CD4-positive, alpha-beta memory T cell (primary cell): ENCODE measurements at regions not wholly inside any gene's neighbourhood (a gene's known extent, or its start where the extent isn't known, plus 50 kb on each side); places are given as distances from the start of the nearest gene placed in this dataset.

Source experiments
- CTCF ChIA-PET: fragments of 350-600 bp; sonication (Branson Sonifier 250); formaldehyde crosslinking; loops from one replicate; lab custom pipeline; 2021; ENCODE audit warnings: inconsistent platforms; ENCODE audit not compliant: partially characterized antibody; lab: Charles Lee
- POLR2A ChIA-PET: fragments of 350-600 bp; sonication (Branson Sonifier 250); formaldehyde crosslinking; loops from one replicate; lab custom pipeline; 2021; ENCODE audit not compliant: partially characterized antibody; lab: Charles Lee
- DNase-seq, 5 donors: peaks; one replicate each; pipeline versions ENCODE4 v3.0.0 to v3.0.0-alpha.2; 2020 to 2022; ENCODE audit warnings: mixed read lengths in 1 of 5
- H3K27ac ChIP-seq: one replicate; pipeline ENCODE4 v1.7.0; 2013; ENCODE audit warnings: low read depth, low read length
- H3K27me3 ChIP-seq: 2 replicates; pipeline ENCODE4 v1.7.0; 2013; ENCODE audit warnings: mild to moderate bottlenecking, low read length, moderate library complexity; ENCODE audit not compliant: insufficient read depth
- H3K36me3 ChIP-seq: 2 replicates; pipeline ENCODE4 v1.7.0; 2013; ENCODE audit warnings: mild to moderate bottlenecking, low read length, moderate library complexity; ENCODE audit not compliant: insufficient read depth
- H3K4me1 ChIP-seq: 2 replicates; pipeline ENCODE4 v1.7.0; 2013; ENCODE audit warnings: mild to moderate bottlenecking, low read length, moderate library complexity; ENCODE audit not compliant: insufficient read depth
- H3K4me3 ChIP-seq, 2 donors: one replicate each; pipeline ENCODE4 v1.7.0; 2013; ENCODE audit warnings: low read length in 2 of 2, mild to moderate bottlenecking in 1 of 2
- H3K9me3 ChIP-seq, 2 donors: one replicate each; pipeline ENCODE4 v1.7.0; 2013; ENCODE audit warnings: low read length in 2 of 2, control low read depth in 1 of 2; ENCODE audit not compliant: control insufficient read depth in 1 of 2
- H3K27ac Mint-ChIP-seq, 7 donors: one replicate each; pipeline ENCODE4 v1.8.0; 2020 to 2021; ENCODE audit warnings: mixed read lengths in 7 of 7, mild to moderate bottlenecking in 6 of 7, inconsistent platforms in 3 of 7, moderate library complexity in 3 of 7
- H3K27me3 Mint-ChIP-seq, 2 donors: one replicate each; pipeline ENCODE4 v1.8.0; 2020 to 2021; ENCODE audit warnings: mixed read lengths in 2 of 2
- H3K36me3 Mint-ChIP-seq, 2 donors: one replicate each; pipeline ENCODE4 v1.8.0; 2020 to 2021; ENCODE audit warnings: mixed read lengths in 2 of 2, inconsistent platforms in 1 of 2, mild to moderate bottlenecking in 1 of 2
- H3K4me1 Mint-ChIP-seq, 4 donors: one replicate each; pipeline ENCODE4 v1.8.0; 2020 to 2021; ENCODE audit warnings: mixed read lengths in 4 of 4, mild to moderate bottlenecking in 1 of 4
- H3K4me3 Mint-ChIP-seq, 8 donors: one replicate each; pipeline ENCODE4 v1.8.0; 2020 to 2021; ENCODE audit warnings: mixed read lengths in 8 of 8, mild to moderate bottlenecking in 7 of 8, moderate library complexity in 6 of 8, inconsistent platforms in 3 of 8
- H3K9me3 Mint-ChIP-seq, 8 donors: one replicate each; pipeline ENCODE4 v1.8.0; 2020 to 2021; ENCODE audit warnings: mixed read lengths in 8 of 8, mild to moderate bottlenecking in 5 of 8, inconsistent platforms in 3 of 8, moderate library complexity in 1 of 8
- intact Hi-C: fragments of 100-400 bp; cut with micrococcal nuclease; formaldehyde crosslinking; loops from one replicate; pipeline ENCODE4 v1.15.1; 2023

- Histone ChIP-seq H3K27ac (no peak overlapping the region), H3K9me3 (no peaks in the 10 kb centered on the region), H3K27me3 (no peaks in the 10 kb centered on the region), H3K4me3 (no peak overlapping the region), H3K4me1 (no peaks in the 10 kb centered on the region), H3K36me3 (no peaks in the 10 kb centered on the region)
- intact Hi-C loops, result no loop called here
- Mint-ChIP-seq H3K4me1 (no peaks in the 10 kb centered on the region), H3K27ac (no peak overlapping the region), H3K36me3 (no peaks in the 10 kb centered on the region), H3K4me3 (no peak overlapping the region), H3K27me3 (peaks cover 0 to 1% of the 10 kb centered on the region in 2 donors), H3K9me3 (peaks cover 0 to 8% (median 0%) of the 10 kb centered on the region in 8 donors)
- POLR2A ChIA-PET, result no interaction called here
- no peak for DNase-seq
- CTCF ChIA-PET, result no interaction called here
Measured at GRCh38 chr2:149664896-149665295, 77.3 kb upstream of the MMADHC start.

- ChIA-PET POLR2A (no interaction called here), CTCF (no interaction called here)
- Histone ChIP-seq H3K27ac (no peak overlapping the region), H3K4me3 (no peak overlapping the region), H3K27me3 (no peaks in the 10 kb centered on the region), H3K4me1 (no peaks in the 10 kb centered on the region), H3K9me3 (no peaks in the 10 kb centered on the region), H3K36me3 (no peaks in the 10 kb centered on the region)
- Mint-ChIP-seq H3K36me3 (no peaks in the 10 kb centered on the region), H3K27me3 (peaks cover 0 to 3% of the 10 kb centered on the region in 2 donors), H3K4me1 (no peaks in the 10 kb centered on the region), H3K4me3 (no peak overlapping the region), H3K27ac (no peak overlapping the region), H3K9me3 (peaks cover 0 to 8% (median 0%) of the 10 kb centered on the region in 8 donors)
- intact Hi-C loops, result no loop called here
- DNase-seq, result no peak
Measured at GRCh38 chr2:149662556-149662955, 75.0 kb upstream of the MMADHC start.

GRCh38 chr2:149661844-149662243 lies 74.3 kb upstream of the MMADHC start:
- Histone ChIP-seq H3K27me3 (no peaks in the 10 kb centered on the region), H3K9me3 (no peaks in the 10 kb centered on the region), H3K36me3 (no peaks in the 10 kb centered on the region), H3K4me1 (no peaks in the 10 kb centered on the region), H3K27ac (no peak overlapping the region), H3K4me3 (no peak overlapping the region)
- H3K36me3 Mint-ChIP-seq, result no peaks in the 10 kb centered on the region
- DNase-seq, result no peak
- ChIA-PET POLR2A (no interaction called here), CTCF (no interaction called here)
- H3K9me3 Mint-ChIP-seq, result peaks cover 0 to 8% (median 0%) of the 10 kb centered on the region in 8 donors
- H3K27ac Mint-ChIP-seq, result no peak overlapping the region
- H3K27me3 Mint-ChIP-seq, result peaks cover 0 to 3% of the 10 kb centered on the region in 2 donors
- H3K4me3 Mint-ChIP-seq, result no peak overlapping the region
- intact Hi-C loops, result no loop called here
- H3K4me1 Mint-ChIP-seq, result no peaks in the 10 kb centered on the region

- POLR2A ChIA-PET, result no interaction called here
- Histone ChIP-seq H3K27me3 (no peaks in the 10 kb centered on the region), H3K4me1 (no peaks in the 10 kb centered on the region), H3K27ac (no peak overlapping the region), H3K4me3 (no peak overlapping the region), H3K9me3 (no peaks in the 10 kb centered on the region), H3K36me3 (no peaks in the 10 kb centered on the region)
- no peak overlapping the region for H3K4me3 Mint-ChIP-seq
- no peak for DNase-seq
- no peak overlapping the region for H3K27ac Mint-ChIP-seq
- H3K4me1 Mint-ChIP-seq, result no peaks in the 10 kb centered on the region
- no peaks in the 10 kb centered on the region for H3K36me3 Mint-ChIP-seq
- peaks cover 3 to 7% of the 10 kb centered on the region in 2 donors for H3K27me3 Mint-ChIP-seq
- CTCF ChIA-PET, result no interaction called here
- peaks cover 0 to 9% (median under 1%) of the 10 kb centered on the region in 8 donors for H3K9me3 Mint-ChIP-seq
- intact Hi-C loops, result no loop called here
Measured at GRCh38 chr2:149658553-149658952, 71.0 kb upstream of the MMADHC start.

GRCh38 chr2:149657401-149658040 lies 69.9 kb upstream of the MMADHC start:
- H3K4me3 Mint-ChIP-seq, result no peak overlapping the region
- intact Hi-C loops, result no loop called here

GRCh38 chr2:149656996-149657395 lies 69.4 kb upstream of the MMADHC start:
- peaks cover 3 to 7% of the 10 kb centered on the region in 2 donors for H3K27me3 Mint-ChIP-seq
- ChIA-PET POLR2A (no interaction called here), CTCF (no interaction called here)
- Histone ChIP-seq H3K4me3 (no peak overlapping the region), H3K4me1 (no peaks in the 10 kb centered on the region), H3K27ac (no peak overlapping the region), H3K36me3 (no peaks in the 10 kb centered on the region), H3K9me3 (no peaks in the 10 kb centered on the region), H3K27me3 (no peaks in the 10 kb centered on the region)
- no peaks in the 10 kb centered on the region for H3K4me1 Mint-ChIP-seq
- intact Hi-C loops, result no loop called here
- H3K9me3 Mint-ChIP-seq, result peaks cover 0 to 6% (median under 1%) of the 10 kb centered on the region in 8 donors
- no peaks in the 10 kb centered on the region for H3K36me3 Mint-ChIP-seq
- no peak for DNase-seq
- no peak overlapping the region for H3K27ac Mint-ChIP-seq
- H3K4me3 Mint-ChIP-seq, result no peak overlapping the region

More at GRCh38 chr2:149657401-149658040, 69.9 kb upstream of the MMADHC start:
- Histone ChIP-seq H3K36me3 (no peaks in the 10 kb centered on the region), H3K27ac (no peak overlapping the region), H3K4me3 (no peak overlapping the region), H3K4me1 (no peaks in the 10 kb centered on the region), H3K27me3 (no peaks in the 10 kb centered on the region), H3K9me3 (no peaks in the 10 kb centered on the region)
- Mint-ChIP-seq H3K27ac (no peak overlapping the region), H3K9me3 (peaks cover 0 to 6% (median under 1%) of the 10 kb centered on the region in 8 donors), H3K4me1 (no peaks in the 10 kb centered on the region), H3K36me3 (no peaks in the 10 kb centered on the region), H3K27me3 (peaks cover 3 to 7% of the 10 kb centered on the region in 2 donors)
- DNase-seq, result no peak
- POLR2A ChIA-PET, result no interaction called here
- CTCF ChIA-PET, result no interaction called here

GRCh38 chr2:149653831-149654445 lies 66.4 kb upstream of the MMADHC start:
- intact Hi-C loops, result no loop called here

More at GRCh38 chr2:149653831-149654445, 66.4 kb upstream of the MMADHC start:
- Mint-ChIP-seq H3K36me3 (no peaks in the 10 kb centered on the region), H3K27me3 (peaks cover 3 to 7% of the 10 kb centered on the region in 2 donors), H3K4me1 (no peaks in the 10 kb centered on the region), H3K4me3 (no peak overlapping the region), H3K9me3 (peaks cover 0 to 6% (median under 1%) of the 10 kb centered on the region in 8 donors), H3K27ac (no peak overlapping the region)
- Histone ChIP-seq H3K9me3 (no peaks in the 10 kb centered on the region), H3K36me3 (no peaks in the 10 kb centered on the region), H3K27me3 (no peaks in the 10 kb centered on the region), H3K27ac (no peak overlapping the region), H3K4me1 (no peaks in the 10 kb centered on the region), H3K4me3 (no peak overlapping the region)
- POLR2A ChIA-PET, result no interaction called here
- no peak for DNase-seq
- CTCF ChIA-PET, result no interaction called here
